AG10803 (cell line): ENCODE measurements at regions not wholly inside any gene's neighbourhood (a gene's known extent, or its start where the extent isn't known, plus 50 kb on each side); places are given as distances from the start of the nearest gene placed in this dataset.

Experiments used
- DNase-seq: peaks from one replicate; pipeline ENCODE4 v3.0.0; 2010; ENCODE audit warnings: low read depth
- H3K4me3 ChIP-seq: 2 replicates; pipeline ENCODE4 v1.5.1; 2011; ENCODE audit warnings: mild to moderate bottlenecking, low read length, control low read depth
- TF ChIP-seq, protein P1 (sequence below): conservative IDR thresholded peaks from 2 replicates; pipeline ENCODE4 v1.5.1; 2011; ENCODE audit warnings: mild to moderate bottlenecking, low read length, control low read depth, inconsistent platforms

DNA sequence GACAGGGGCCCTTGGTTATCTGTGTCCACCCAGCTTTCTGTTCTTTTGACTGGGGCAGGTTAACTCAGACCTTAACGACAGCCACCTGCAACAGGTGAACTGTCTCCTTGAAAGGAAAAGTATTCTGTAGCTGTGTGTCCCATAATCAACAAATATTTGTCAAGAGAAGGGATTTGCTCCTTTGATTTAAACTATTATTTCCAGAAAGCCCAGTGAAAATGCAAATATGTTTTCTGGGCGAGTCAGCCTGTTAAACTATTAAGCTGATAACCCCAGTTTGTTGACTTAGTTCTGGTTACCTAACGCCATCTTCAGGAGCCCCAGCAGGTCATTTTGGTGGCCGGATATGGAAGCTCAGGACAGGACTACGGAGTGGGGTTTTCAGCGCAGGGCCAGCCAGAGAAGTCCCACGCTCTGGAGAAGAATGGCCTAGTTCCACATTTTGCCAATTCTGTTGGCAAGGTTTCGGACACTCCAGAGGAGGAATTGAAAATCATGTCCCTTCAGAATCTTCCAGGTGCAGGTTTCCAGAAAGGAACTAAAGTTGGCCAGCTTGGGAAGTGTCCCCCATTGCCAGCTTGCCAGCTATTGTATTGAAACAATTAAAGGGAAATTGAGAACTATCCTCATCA lies 54.5 kb downstream of the ADRA2A start:
- no peak for DNase-seq
- TF ChIP-seq, protein P1, sequence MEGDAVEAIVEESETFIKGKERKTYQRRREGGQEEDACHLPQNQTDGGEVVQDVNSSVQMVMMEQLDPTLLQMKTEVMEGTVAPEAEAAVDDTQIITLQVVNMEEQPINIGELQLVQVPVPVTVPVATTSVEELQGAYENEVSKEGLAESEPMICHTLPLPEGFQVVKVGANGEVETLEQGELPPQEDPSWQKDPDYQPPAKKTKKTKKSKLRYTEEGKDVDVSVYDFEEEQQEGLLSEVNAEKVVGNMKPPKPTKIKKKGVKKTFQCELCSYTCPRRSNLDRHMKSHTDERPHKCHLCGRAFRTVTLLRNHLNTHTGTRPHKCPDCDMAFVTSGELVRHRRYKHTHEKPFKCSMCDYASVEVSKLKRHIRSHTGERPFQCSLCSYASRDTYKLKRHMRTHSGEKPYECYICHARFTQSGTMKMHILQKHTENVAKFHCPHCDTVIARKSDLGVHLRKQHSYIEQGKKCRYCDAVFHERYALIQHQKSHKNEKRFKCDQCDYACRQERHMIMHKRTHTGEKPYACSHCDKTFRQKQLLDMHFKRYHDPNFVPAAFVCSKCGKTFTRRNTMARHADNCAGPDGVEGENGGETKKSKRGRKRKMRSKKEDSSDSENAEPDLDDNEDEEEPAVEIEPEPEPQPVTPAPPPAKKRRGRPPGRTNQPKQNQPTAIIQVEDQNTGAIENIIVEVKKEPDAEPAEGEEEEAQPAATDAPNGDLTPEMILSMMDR: no peak
- H3K4me3 ChIP-seq: no peak overlapping the region

DNA sequence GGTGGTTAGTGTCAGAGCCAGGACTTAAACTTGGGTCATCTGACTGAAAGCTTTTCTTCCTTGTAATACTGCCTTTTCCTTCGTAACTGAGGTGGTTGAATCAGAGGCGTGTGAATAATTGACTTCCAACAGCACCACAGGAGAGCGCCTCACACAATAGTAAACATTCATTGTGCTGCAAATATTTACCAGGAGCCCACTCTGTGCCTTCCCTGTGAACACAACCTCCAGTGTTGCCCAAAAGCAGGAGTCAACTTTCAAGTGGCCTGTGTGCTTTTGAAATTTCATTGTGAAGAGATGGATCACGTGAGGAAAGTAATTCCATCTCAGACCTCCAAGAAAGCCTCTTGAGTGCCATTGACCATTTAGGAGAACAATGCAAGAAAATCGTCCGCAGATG lies 60.2 kb downstream of the ADRA2A start:
- DNase-seq: no peak
- no peak overlapping the region for H3K4me3 ChIP-seq
- TF ChIP-seq, protein P1: no peak

DNA sequence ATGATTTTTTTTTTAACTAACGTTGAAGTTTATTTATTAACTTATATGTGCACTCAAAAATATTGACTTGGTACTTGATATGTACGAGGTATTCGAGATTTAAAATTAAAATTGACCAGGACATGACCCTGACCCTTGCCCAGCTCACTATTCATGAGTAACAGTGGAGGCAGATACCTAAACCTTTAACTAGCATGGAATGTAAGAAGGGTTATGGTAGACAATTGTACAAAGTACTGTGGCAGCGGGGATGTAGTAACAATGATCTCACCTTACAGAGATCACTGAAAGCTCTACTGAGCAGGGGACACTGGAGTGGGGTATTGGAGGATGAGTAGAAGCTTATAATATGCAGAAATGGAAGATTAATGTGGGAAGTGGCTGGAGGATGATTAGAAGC lies 60.8 kb downstream of the ADRA2A start:
- DNase-seq: no peak
- H3K4me3 ChIP-seq: no peak overlapping the region
- TF ChIP-seq, protein P1: no peak

DNA sequence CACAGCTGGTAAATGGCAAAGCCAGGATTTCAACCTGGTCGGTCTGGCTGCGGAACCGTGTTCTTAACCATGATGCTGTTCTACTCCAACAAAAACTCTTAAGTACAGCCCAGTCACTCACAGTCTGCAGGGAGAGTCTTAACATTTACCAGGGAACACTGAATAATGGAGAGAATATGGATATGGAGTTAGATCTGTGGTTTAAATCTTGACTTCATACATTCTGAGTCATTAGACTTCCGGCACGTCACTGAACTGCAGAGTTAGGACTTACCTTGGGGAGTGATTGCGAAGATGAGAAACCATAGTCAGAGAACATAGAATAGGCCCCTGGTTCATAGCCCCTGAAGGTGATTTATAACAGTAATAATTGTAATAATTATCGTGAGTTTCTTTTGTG lies 61.7 kb downstream of the ADRA2A start:
- TF ChIP-seq, protein P1: no peak
- DNase-seq: no peak
- H3K4me3 ChIP-seq: no peak overlapping the region

- no peak for DNase-seq
- TF ChIP-seq, protein P1: no peak
- H3K4me3 ChIP-seq: no peak overlapping the region
Observed at GRCh38 chr10:111139567-111139966, 62.7 kb downstream of the ADRA2A start.

GRCh38 chr10:111142092-111142768 lies 65.4 kb downstream of the ADRA2A start:
- TF ChIP-seq, protein P1: no peak
- DNase-seq: no peak

GRCh38 chr10:111146025-111146640 lies 69.3 kb downstream of the ADRA2A start:
- DNase-seq: no peak
- TF ChIP-seq, protein P1: no peak
- no peak overlapping the region for H3K4me3 ChIP-seq

More at GRCh38 chr10:111142092-111142768, 65.4 kb downstream of the ADRA2A start:
- H3K4me3 ChIP-seq: no peak overlapping the region
